ENCODE measurements at regions not wholly inside any gene's neighbourhood (a gene's known extent, or its start where the extent isn't known, plus 50 kb on each side); places are given as distances from the start of the nearest gene placed in this dataset.

- H3K4me3 ChIP-seq, result no peak overlapping the region
- no peaks in the 10 kb centered on the region for H3K4me1 ChIP-seq (ENCODE audit: insufficient read depth)
- H3K27me3 Mint-ChIP-seq (ENCODE audit: insufficient read depth, low read depth, poor library complexity), result peaks cover 3% of the 10 kb centered on the region
- TF ChIP-seq STAT1 (IDR thresholded peaks at IDR 0.05; ENCODE audit: unreplicated experiment) (no peak), ZNF462 (CRISPR knock-in tag; IDR thresholded peaks at IDR 0.05) (0 out of 2 replicates have a peak, but pooled peaks have one; percentile 8), POLR2AphosphoS5 (IDR thresholded peaks at IDR 0.05; ENCODE audit: low read depth) (no peak)
- no peak overlapping the region for H3K27ac ChIP-seq (ENCODE audit: low read depth)
- DNase-seq (ENCODE audit: low spot score), result peak; percentile 28
- no peak for ATAC-seq
- no peaks in the 10 kb centered on the region for H3K27me3 ChIP-seq (ENCODE audit: insufficient read depth)
- peaks cover 22% of the 10 kb centered on the region for H3K36me3 Mint-ChIP-seq (ENCODE audit: low read depth)
- no peaks in the 10 kb centered on the region for H3F3A ChIP-seq (replicated peaks; ENCODE audit: low read depth)
- H3K9me2 ChIP-seq (ENCODE audit: insufficient read depth), result peaks cover 10% of the 10 kb centered on the region; the same call in 1 of the 2 replicates
- H3K4me3 Mint-ChIP-seq, result no peak overlapping the region
- H4K20me1 ChIP-seq (replicated peaks; ENCODE audit: insufficient read depth), result no peaks in the 10 kb centered on the region
- no peak overlapping the region for H3K4me2 ChIP-seq
- no peak overlapping the region for H2AFZ ChIP-seq
- H3K79me2 ChIP-seq (replicated peaks; ENCODE audit: insufficient read depth), result no peaks in the 10 kb centered on the region
- peaks cover 35% of the 10 kb centered on the region for H3K9me3 Mint-ChIP-seq
- H3K4me1 Mint-ChIP-seq, result no peaks in the 10 kb centered on the region
- no peaks in the 10 kb centered on the region; the same call in 1 of the 2 replicates for H3K36me3 ChIP-seq (ENCODE audit: insufficient read depth)
- H3K27ac Mint-ChIP-seq, result no peak overlapping the region
Measured at GRCh38 chr5:92795633-92796032, 785.4 kb downstream of the NR2F1-AS1 start.

GRCh38 chr5:92780057-92780456 lies 801.0 kb downstream of the NR2F1-AS1 start:
- no peaks in the 10 kb centered on the region; the same call in 2 of the 3 replicates for H3K9me3 Mint-ChIP-seq
- H3K79me2 ChIP-seq (replicated peaks; ENCODE audit: insufficient read depth), result no peaks in the 10 kb centered on the region
- no peaks in the 10 kb centered on the region for H3F3A ChIP-seq (replicated peaks; ENCODE audit: low read depth)
- no peaks in the 10 kb centered on the region for H3K27me3 ChIP-seq (ENCODE audit: insufficient read depth)
- H3K27me3 Mint-ChIP-seq (ENCODE audit: insufficient read depth, low read depth, poor library complexity), result peaks cover 3% of the 10 kb centered on the region
- no peak overlapping the region for H3K4me3 Mint-ChIP-seq
- peaks cover 27% of the 10 kb centered on the region for H3K4me1 Mint-ChIP-seq
- DNase-seq (ENCODE audit: low spot score) (peak; percentile 10), ATAC-seq (peak; percentile 78)
- no peak overlapping the region for H3K4me2 ChIP-seq
- H3K9me2 ChIP-seq (ENCODE audit: insufficient read depth), result no peaks in the 10 kb centered on the region
- no peaks in the 10 kb centered on the region for H3K36me3 ChIP-seq (ENCODE audit: insufficient read depth)
- TF ChIP-seq JUNB (IDR thresholded peaks at IDR 0.05; ENCODE audit: unreplicated experiment), result no peak
- H3K36me3 Mint-ChIP-seq (ENCODE audit: low read depth), result no peaks in the 10 kb centered on the region
- H4K20me1 ChIP-seq (replicated peaks; ENCODE audit: insufficient read depth), result no peaks in the 10 kb centered on the region
- no peak overlapping the region for H3K27ac Mint-ChIP-seq
- peaks cover 17% of the 10 kb centered on the region for H3K4me1 ChIP-seq (ENCODE audit: insufficient read depth)
- H3K27ac ChIP-seq (ENCODE audit: low read depth), result no peak overlapping the region
- no peak overlapping the region for H3K4me3 ChIP-seq
- H2AFZ ChIP-seq, result no peak overlapping the region

Data from GM23338 (cell line).